MCF 10A (cell line): ENCODE measurements at regions not wholly inside any gene's neighbourhood (a gene's known extent, or its start where the extent isn't known, plus 50 kb on each side); places are given as distances from the start of the nearest gene placed in this dataset.

Source experiments
- BruUV-seq: library from RNA; stranded (reverse); fragments of 400-500 nt; replicated peaks from 2 replicates; lab custom pipeline; 2021; lab: Mats Ljungman, UMichigan
- CTCF ChIA-PET: fragments of 300-600 bp; sonication (Branson Sonifier 250); formaldehyde crosslinking; extraction: SDS; loops from one replicate; lab custom pipeline; 2021; ENCODE audit warnings: antibody characterized with exemption, inconsistent platforms; lab: Yijun Ruan, JAX
- POLR2A ChIA-PET: fragments of 300-600, 350-650 bp; sonication (Branson Sonifier 250); formaldehyde crosslinking; extraction: SDS; loops from one replicate; lab custom pipeline; 2020; ENCODE audit warnings: antibody characterized with exemption, inconsistent platforms; lab: Yijun Ruan, JAX
- DNase-seq: peaks from one replicate; pipeline ENCODE4 v3.0.0-alpha.2; 2018; ENCODE audit not compliant: unreplicated experiment
- H3K27ac Mint-ChIP-seq: one replicate; pipeline ENCODE4 v1.8.0; 2022; ENCODE audit warnings: mild to moderate bottlenecking, low read depth, mixed read lengths; ENCODE audit not compliant: unreplicated experiment
- H3K27me3 Mint-ChIP-seq: one replicate; pipeline ENCODE4 v1.8.0; 2022; ENCODE audit warnings: mixed read lengths; ENCODE audit not compliant: insufficient read depth, unreplicated experiment
- H3K36me3 Mint-ChIP-seq: one replicate; pipeline ENCODE4 v1.8.0; 2022; ENCODE audit warnings: mild to moderate bottlenecking, moderate library complexity, mixed read lengths; ENCODE audit not compliant: insufficient read depth, unreplicated experiment
- H3K4me1 Mint-ChIP-seq: one replicate; pipeline ENCODE4 v1.8.0; 2022; ENCODE audit warnings: mixed read lengths; ENCODE audit not compliant: insufficient read depth, unreplicated experiment
- H3K4me3 Mint-ChIP-seq: one replicate; pipeline ENCODE4 v1.8.0; 2022; ENCODE audit warnings: mild to moderate bottlenecking, moderate library complexity, mixed read lengths; ENCODE audit not compliant: unreplicated experiment
- H3K9me3 Mint-ChIP-seq: one replicate; pipeline ENCODE4 v1.8.0; 2022; ENCODE audit warnings: mixed read lengths; ENCODE audit not compliant: unreplicated experiment
- CTCF ChIP-seq: fragments of 200-600 bp; IDR thresholded peaks from one replicate; pipeline ENCODE4 v1.8.0; 2022; ENCODE audit warnings: antibody characterized with exemption, mild to moderate bottlenecking; ENCODE audit not compliant: unreplicated experiment
- intact Hi-C: fragments of 100-400 bp; cut with micrococcal nuclease; formaldehyde crosslinking; loops from 2 replicates; pipeline ENCODE4 v1.14.1; 2022

GRCh38 chr15:56797720-56798275 is 64.5 kb upstream of the ZNF280D start:
- Mint-ChIP-seq H3K27me3 (no peaks in the 10 kb centered on the region), H3K36me3 (no peaks in the 10 kb centered on the region), H3K27ac (no peak overlapping the region), H3K9me3 (peaks cover 6% of the 10 kb centered on the region), H3K4me1 (peaks cover 11% of the 10 kb centered on the region), H3K4me3 (no peak overlapping the region)
- TF ChIP-seq CTCF: no peak
- CTCF ChIA-PET: interaction anchor here (0.7 to 1.0 kb wide), 2 partner anchors 24 to 309 kb away, joined by 3 read pairs; no protein-coding TSS in a partner anchor
- POLR2A ChIA-PET: interaction anchor here (1.0 to 1.5 kb wide), 2 partner anchors 8 to 64 kb away, joined by 3 to 4 read pairs; partner anchors contain the start of gene ZNF280D
- no peak for DNase-seq
- BruUV-seq: no TSS peak
- intact Hi-C loops: no loop called here

- intact Hi-C loops: no loop called here
- no peak for DNase-seq
- Mint-ChIP-seq H3K27me3 (no peaks in the 10 kb centered on the region), H3K9me3 (peaks cover 6% of the 10 kb centered on the region), H3K36me3 (no peaks in the 10 kb centered on the region), H3K4me1 (peaks cover 11% of the 10 kb centered on the region), H3K27ac (no peak overlapping the region), H3K4me3 (no peak overlapping the region)
- POLR2A ChIA-PET: interaction anchor here (1.2 kb wide), 1 partner anchor 11 kb away, joined by 3 read pairs; no protein-coding TSS in a partner anchor
- TF ChIP-seq CTCF: no peak
- CTCF ChIA-PET: no interaction called here
- BruUV-seq: no TSS peak
Measured at GRCh38 chr15:56795502-56795901, 62.2 kb upstream of the ZNF280D start.

DNA sequence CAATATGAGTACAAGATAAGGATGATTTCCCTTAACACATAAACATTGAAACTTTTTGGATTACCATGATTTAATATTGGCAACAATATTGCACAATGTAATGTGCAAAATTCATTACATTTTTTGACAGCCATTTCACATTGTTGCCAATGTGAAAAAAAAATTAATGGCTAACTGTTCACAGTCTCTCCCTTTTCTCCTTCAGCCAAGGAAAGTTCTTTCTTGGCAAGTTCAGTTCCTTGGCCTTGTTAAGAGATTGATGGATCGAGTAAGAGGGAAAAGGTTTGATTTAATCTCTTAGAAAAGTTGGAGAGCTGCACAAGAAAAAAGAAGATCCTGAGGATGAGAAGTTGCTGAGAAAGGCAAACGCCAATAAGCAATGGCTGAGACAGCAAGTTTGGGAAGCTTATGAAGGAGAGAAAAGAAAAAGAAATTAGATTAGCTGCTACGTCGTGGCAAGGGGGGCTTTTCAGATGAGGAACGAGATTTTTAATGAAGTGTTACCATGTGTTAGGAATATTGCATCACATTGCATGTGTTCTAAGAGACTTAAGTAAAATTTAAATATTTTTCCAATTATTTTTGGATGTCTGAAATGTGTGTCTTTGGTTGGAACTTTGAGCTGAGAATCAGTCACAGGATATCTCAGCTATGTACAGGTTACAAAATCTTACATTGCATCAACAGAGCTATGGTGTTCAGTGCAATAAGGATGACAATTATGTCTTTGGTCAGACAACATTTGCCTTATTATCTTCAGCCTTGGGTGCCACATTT is 61.4 kb upstream of the ZNF280D start:
- no peaks in the 10 kb centered on the region for H3K27me3 Mint-ChIP-seq
- H3K4me3 Mint-ChIP-seq: no peak overlapping the region
- CTCF ChIA-PET: interaction anchor here (0.6 to 0.7 kb wide), 2 partner anchors 18 to 502 kb away, joined by 3 read pairs; no protein-coding TSS in a partner anchor
- H3K36me3 Mint-ChIP-seq: no peaks in the 10 kb centered on the region
- H3K4me1 Mint-ChIP-seq: peaks cover 11% of the 10 kb centered on the region
- BruUV-seq: no TSS peak
- peaks cover 6% of the 10 kb centered on the region for H3K9me3 Mint-ChIP-seq
- intact Hi-C loops: no loop called here
- POLR2A ChIA-PET: interaction anchor here (1.2 kb wide), 1 partner anchor 12 kb away, joined by 3 read pairs; no protein-coding TSS in a partner anchor
- no peak overlapping the region for H3K27ac Mint-ChIP-seq
- DNase-seq: no peak
- no peak for TF ChIP-seq CTCF

GRCh38 chr15:56794165-56794552 is 60.9 kb upstream of the ZNF280D start:
- Mint-ChIP-seq H3K27ac (no peak overlapping the region), H3K4me3 (no peak overlapping the region), H3K27me3 (no peaks in the 10 kb centered on the region), H3K36me3 (no peaks in the 10 kb centered on the region), H3K4me1 (peaks cover 11% of the 10 kb centered on the region), H3K9me3 (peaks cover 6% of the 10 kb centered on the region)
- no peak for DNase-seq
- intact Hi-C loops: no loop called here
- CTCF ChIA-PET: interaction anchor here (0.6 kb wide), 1 partner anchor 18 kb away, joined by 3 read pairs; no protein-coding TSS in a partner anchor
- no TSS peak for BruUV-seq
- POLR2A ChIA-PET: interaction anchor here (0.7 to 1.2 kb wide), 2 partner anchors 12 to 528 kb away, joined by 3 to 4 read pairs; no protein-coding TSS in a partner anchor
- TF ChIP-seq CTCF: no peak
